GM20431 (cell line): ENCODE measurements at regions not wholly inside any gene's neighbourhood (a gene's known extent, or its start where the extent isn't known, plus 50 kb on each side); places are given as distances from the start of the nearest gene placed in this dataset.

Source experiments
- in situ Hi-C: fragments of 300-500 bp; cut with MseI, MboI; formaldehyde crosslinking; loops from one replicate; pipeline ENCODE4 v1.15.0; 2020; ENCODE audit warnings: low sequenced_read_pairs; ENCODE audit not compliant: unreplicated experiment

- in situ Hi-C loops = no loop called here
Observed at GRCh38 chr7:130974794-130975193, 240.8 kb upstream of the KLF14 start.

GRCh38 chr7:130975731-130976130, 241.7 kb upstream of the KLF14 start:
- in situ Hi-C loops = no loop called here

GRCh38 chr7:130982160-130982638, 248.2 kb upstream of the KLF14 start:
- in situ Hi-C loops = no loop called here

DNA sequence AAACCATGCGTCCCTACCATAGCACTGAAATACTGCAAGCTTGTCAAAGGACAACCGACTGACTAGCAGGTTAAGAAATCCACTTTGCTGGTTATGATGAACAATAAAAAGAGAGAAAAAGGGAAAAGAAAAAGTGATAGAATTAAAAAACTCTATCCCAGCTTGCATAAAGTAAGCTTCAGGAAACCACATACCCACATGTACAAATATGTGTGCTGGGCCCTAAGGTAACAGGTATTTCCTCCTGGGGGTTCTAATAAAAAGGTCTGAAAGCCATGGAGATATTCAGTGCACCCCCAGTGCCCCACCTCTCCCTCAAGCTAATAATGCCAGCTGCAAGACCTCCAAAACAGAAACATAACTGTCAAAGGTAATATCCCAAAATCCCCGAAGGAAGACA, 248.6 kb upstream of the KLF14 start:
- in situ Hi-C loops = no loop called here

DNA sequence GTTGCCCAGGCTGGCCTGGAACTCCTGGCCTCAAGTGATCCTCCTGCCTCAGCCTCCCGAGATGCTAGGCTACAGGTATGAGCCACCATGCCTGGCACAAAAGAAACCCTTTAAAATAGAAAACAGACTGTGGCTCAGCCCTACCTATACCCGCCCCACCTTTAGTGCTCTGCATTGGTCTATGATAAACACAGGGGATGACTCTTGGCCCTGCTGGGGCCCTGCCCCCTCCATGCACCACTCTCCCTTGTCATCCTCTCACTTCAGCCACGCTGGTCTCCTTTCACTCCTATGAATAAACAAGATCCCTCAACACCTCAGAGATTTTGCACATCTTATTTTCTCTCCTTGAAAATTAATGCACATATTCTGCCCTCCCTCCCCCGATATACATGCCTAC, 251.4 kb upstream of the KLF14 start:
- in situ Hi-C loops = no loop called here

- in situ Hi-C loops = no loop called here
Observed at GRCh38 chr7:130986261-130986690, 252.3 kb upstream of the KLF14 start.

DNA sequence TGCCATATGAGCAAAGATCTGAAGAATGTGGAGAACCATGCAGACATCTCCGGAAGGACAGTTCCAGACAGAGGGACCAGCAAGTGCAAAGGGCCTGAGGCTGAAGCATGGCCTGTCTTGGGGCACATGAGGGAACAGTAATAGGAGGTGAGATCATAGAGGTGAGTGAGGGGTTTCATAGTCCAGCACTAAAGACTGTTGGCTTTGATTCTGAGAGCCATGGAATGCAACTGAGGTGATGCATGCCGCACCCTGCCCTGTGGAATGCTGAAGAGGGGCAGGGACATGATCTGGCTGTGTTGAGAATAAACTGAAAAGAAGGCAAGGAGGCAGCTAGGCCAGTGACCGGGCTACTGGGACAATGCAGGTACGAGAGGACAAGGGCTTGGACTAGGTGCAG, 253.1 kb upstream of the KLF14 start:
- in situ Hi-C loops = no loop called here

- in situ Hi-C loops = no loop called here
Observed at GRCh38 chr7:130988443-130988842, 254.4 kb upstream of the KLF14 start.

DNA sequence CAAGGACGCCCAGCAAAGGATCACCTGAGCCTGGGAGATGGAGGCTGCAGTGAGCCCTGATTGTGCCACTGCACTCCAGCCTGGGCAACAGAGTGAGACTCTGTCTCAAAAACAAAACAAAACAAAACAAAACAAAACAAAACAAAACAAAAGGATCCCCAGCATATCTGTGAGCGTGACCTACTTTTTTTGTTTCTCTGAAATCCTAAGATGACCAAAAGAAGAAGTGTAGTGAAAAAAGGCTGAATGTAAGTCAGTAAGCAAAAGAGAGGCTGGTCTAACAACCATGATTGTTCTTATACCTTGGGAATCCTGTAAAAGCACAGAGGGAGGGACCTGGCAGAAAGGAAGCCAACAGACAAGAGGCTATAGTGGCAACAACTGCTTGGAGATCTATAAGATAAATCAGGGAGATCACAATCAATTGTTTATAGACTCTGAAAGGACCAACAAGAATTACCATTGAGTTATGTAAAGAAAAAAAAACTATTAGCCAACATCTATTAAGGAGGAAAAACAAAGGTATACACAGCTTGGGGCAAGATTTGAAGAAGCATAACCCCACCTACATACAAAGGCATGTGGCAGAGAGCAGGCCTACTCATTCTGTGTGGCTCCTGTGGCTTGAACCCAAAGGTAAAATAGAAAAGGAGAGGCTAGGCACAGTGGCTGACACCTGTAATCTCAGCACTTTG, 255.2 kb upstream of the KLF14 start:
- in situ Hi-C loops = no loop called here

GRCh38 chr7:130990178-130990832, 256.3 kb upstream of the KLF14 start:
- in situ Hi-C loops = no loop called here

DNA sequence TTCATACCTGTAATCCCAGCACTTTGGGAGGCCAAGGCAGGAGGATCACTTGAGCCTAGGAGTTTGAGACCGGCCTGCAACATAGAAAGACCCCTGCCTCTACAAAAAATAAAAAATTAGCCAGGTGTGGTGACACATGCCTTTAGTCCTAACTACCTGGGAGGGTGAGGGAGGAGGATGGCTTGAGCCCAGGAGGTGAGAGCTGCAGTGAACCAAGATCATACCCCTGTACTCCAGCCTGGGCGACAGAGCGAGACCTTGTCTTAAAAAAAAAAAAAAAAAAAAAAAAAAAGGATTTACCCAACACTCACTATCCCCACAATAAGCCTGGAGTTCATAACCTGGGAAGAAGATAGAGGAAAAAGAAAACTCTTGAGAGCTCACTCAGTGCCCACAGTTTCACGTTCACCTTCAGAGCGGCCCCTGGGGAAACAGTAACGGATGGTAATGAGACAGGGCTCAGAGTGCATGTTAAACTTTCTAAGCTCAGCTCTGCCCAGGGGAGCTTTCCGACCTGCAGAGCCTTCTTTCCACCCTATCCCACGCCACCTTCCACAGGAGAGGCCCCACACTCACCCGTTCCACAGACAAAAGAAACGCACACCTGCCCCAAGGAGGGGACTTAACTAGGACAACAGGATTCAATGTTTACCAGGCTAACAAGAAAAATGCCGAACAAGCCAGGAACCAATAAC, 259.8 kb upstream of the KLF14 start:
- in situ Hi-C loops = no loop called here

DNA sequence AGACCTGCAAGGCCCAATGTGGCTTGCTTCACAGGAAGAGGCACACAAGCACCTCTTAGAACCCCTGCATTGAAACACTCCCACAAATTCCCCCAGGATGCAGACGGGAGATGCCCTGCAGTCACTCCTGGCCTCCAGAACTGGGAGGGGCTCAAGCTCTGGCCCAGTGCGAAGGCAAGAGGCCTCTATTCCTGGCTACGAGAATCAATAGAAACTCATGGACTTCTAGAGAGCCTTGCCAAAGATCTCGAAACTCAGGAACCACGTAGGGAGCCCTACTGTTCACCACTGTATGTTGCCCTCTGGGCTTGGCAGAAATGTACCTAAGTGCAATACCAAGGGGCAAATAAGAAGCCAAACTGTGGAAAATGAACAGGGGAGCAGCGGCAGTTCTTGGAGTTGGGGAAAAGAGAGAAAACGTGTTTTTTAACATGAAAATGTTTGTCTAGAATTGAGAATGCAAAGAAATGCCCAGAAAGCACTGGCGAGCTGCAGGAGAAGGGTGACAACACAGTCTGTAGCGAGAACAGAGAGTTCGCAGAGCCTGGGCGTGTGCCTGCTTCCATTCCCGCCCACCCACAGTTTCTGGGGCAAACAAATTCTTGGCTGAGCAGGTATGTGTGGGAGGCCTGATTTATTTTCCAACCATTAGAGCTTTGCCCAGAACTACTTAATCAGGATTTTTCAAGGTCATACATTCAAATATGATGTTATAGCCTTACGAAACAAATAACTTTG, 260.5 kb upstream of the KLF14 start:
- in situ Hi-C loops = no loop called here

DNA sequence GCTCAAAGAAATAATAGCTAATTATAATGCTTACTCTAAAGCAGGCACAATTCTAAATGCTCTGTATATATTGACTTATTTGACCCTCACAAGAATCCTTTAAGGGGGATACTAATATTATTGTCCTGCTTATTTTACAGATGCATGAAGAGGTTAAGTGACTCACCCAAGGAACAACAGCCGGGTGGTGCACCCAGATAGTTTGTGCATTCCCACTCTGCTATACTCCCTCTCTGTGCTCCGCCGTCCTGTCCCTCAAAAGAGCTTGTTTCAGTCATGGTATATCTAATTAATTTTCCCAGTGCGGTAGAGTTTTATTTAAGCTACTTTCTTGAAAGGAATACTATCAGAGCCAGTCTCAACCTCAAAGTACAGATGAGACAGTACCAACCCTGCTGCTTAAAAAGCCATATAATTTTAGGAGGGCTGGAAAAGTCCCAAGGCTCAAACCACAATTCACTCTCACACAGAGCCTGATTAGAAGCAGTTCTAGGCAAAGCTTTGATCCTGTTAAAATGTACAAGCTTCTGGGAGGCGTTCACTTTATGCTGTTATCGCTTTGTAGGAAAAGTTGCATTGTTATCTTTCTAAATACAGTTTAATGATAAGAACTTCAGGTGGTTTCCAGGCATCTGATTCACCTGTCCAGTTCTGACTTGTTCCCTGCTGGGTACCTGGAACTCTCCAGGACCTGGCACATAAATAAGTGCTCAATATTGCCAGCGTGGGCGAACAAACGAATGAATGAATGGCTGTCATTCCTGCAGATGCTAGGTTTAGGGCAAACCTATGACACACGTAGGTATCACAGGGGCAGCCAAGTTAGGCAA, 261.5 kb upstream of the KLF14 start:
- in situ Hi-C loops = no loop called here

DNA sequence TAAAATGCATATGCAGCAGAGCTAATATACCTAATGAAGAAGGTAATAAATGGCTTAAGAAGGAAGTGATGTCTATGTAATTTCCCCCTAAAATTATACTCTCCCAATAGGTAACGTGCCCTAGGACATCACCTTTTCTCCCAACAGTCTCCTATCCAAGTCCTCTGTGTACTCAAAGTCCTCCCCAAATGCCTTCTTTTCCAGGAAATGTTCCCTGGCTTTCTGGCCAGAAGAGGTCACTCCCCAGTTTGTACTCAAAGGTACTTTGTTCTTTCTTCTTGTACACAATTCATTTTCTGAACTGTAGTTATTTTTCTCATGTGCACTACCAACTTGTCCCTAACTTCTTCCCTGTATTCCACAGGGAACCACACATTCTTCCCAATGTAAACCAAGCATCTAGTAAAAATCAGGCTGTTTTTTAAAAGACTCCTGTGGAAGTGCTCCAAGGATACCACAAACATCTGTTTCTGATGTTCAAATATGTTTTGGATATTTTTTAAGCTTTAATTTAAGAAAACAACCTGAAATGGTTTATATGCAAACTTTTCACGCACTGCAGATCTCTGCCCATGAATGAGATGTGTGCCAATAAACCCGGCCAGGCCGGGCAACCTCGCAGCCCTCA, 262.3 kb upstream of the KLF14 start:
- in situ Hi-C loops = no loop called here

GRCh38 chr7:130996833-130997231, 262.8 kb upstream of the KLF14 start:
- in situ Hi-C loops = no loop called here

DNA sequence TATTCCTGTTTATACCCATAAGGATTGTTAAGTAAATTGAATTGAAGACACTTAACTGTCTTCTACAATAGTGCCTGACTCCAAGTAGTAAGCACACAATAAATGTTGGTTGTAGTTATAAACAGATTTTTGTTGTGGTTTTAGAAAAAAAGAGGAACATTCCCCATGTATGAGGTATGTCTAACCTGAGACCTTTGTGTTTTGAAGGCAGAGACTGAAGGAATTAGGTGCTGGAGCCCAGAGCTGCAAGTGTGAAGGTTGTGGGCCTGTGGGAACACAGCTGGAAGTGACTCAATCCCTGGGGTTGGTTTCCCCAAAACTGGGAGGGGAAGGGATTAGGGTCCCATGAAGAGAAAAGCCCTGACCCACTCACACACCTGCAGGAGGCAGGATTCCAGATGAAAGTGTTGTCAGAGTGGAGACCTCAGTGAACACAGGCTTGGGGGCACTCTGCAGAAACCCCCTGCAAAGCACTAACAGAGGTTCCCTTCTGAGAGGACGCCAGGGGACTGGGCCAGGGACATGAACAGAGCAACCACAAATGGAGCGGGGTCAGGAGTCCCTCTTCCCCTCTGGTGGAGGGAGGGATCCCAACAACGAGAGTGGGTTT, 265.1 kb upstream of the KLF14 start:
- in situ Hi-C loops = no loop called here

- in situ Hi-C loops = no loop called here
Observed at GRCh38 chr7:130999926-131000325, 265.9 kb upstream of the KLF14 start.

GRCh38 chr7:131000389-131000788, 266.4 kb upstream of the KLF14 start:
- in situ Hi-C loops = no loop called here

DNA sequence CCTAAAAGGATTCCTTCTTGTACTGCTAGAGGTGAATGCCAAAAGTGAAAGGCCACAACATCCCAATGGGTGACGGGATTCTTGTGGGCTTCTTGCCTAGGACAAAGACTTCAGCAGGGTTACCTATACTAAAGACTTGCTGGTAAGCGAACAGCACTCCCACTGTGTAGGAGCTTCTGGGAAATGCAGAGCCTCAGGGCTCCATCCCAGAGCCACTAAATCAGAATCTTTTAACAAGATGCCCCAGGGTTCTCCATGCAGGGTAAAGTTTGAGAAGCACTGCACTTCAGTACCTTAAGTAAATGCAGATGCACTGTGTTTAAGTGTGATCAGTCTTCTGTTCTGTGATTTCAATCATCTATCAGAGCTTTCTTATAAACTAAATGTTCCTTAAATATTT, 266.9 kb upstream of the KLF14 start:
- in situ Hi-C loops = no loop called here
